Stimulated activated naive CD8-positive, alpha-beta T cell treated with anti-CD3 and anti-CD28 coated beads, Interleukin-15, Interleukin-2, amounts not matched to agents 100 U/mL and 50 U/mL, for 24 hours (primary cell): ENCODE measurements at regions not wholly inside any gene's neighbourhood (a gene's known extent, or its start where the extent isn't known, plus 50 kb on each side); places are given as distances from the start of the nearest gene placed in this dataset.
"Not testable (repeated sequence)": the region's sequence is repeated elsewhere in the genome, so short reads cannot be mapped to it uniquely, and the experiment has no call there.

Experiments used
- ATAC-seq: fragments of 150-1000 bp; cut with Tn5 transposase; one replicate; pipeline ENCODE4 v1.10.0; 2021
- DNase-seq: peaks from one replicate; pipeline ENCODE4 v3.0.0; 2021

GRCh38 chr1:143842058-143842457 lies 129.7 kb downstream of the FAM72C start:
- DNase-seq, ATAC-seq: not testable (repeated sequence)

- ATAC-seq, DNase-seq: not testable (repeated sequence)
These were observed 132.6 kb downstream of the FAM72C start for GRCh38 chr1:143839182-143839581.

- DNase-seq, ATAC-seq: not testable (repeated sequence)
These were observed 133.2 kb downstream of the FAM72C start for GRCh38 chr1:143838598-143838929.

GRCh38 chr1:143837924-143838597 lies 133.7 kb downstream of the FAM72C start:
- DNase-seq, ATAC-seq: not testable (repeated sequence)

GRCh38 chr1:143833376-143833775 lies 138.4 kb downstream of the FAM72C start:
- not testable (repeated sequence) for DNase-seq, ATAC-seq

DNA sequence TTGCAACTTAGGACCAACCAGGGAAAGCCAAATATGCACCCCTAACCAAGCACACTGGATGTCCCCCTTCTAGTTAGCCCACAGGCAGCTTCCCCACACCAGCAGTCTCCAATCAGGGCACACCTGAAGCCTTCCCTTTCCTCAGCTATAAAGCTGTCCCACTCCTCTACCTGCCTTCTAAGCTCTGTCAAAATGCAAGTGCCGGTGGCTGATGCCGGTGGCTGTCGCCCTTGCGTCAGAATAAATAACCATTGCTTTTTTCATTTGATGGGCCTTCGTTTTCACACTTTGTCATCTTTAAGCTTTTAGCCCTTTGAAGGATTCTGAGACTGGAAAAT lies 139.4 kb downstream of the FAM72C start:
- not testable (repeated sequence) for ATAC-seq, DNase-seq

GRCh38 chr1:143831479-143832378 lies 140.1 kb downstream of the FAM72C start:
- DNase-seq, result not testable (repeated sequence)

DNA sequence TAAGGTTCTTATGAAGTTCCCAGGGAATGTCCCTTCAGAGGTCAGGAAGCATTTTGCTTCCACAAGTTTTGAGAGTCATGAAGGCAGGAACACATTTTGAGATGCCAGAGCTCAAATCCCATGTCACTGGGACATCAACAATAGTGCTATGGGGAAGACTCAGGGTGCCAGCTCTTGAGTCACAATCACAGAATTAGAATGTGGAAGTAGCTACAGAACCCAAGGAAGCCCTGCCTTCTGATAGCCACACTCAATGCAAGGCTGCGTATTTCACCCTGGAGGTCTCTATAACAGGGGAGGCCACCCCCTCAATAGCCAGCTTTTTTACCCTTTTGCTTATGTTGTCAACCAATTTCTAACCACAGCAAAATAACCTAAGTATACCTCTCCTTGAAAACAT lies 145.6 kb downstream of the FAM72C start:
- ATAC-seq, DNase-seq: not testable (repeated sequence)

More at GRCh38 chr1:143831479-143832378, 140.1 kb downstream of the FAM72C start:
- not testable (repeated sequence) for ATAC-seq

DNA sequence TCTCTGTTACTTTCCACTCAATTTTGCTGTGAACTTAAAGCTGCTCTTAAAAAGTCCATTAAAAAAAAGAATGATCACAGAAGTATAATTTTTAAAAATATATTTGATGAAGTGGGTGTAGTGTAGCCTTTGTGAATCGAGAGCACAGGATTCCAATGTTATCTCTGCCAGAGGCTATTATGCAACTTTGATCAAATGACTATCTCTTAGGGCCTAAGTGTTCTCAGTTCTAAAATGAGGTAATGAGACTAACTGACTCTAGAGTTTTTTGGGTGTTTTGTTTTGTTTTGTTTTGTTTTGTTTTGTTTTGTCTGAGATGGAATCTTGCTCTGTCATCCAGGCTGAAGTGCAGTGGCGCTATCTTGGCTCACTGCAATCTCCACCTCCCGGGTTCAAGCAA lies 147.5 kb downstream of the FAM72C start:
- not testable (repeated sequence) for DNase-seq, ATAC-seq

DNA sequence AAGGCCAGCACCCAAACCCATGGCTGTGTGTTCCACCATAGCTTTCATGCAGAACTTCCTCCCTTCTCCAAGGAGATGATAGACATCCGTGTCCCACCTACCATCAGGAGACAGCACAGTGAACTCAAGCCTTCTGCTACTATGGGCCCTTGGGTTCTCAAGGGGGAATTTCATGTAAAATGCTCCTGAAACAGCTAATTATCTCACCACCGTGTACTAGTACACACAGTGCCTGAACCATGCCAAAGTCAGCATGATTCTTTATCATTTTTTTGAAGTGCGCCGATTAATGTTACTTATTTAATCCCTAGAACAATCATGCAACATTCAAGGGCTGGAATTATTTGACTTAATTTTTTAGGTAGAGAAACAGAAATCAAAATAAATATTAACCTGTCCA lies 151.7 kb downstream of the FAM72C start:
- not testable (repeated sequence) for DNase-seq, ATAC-seq

DNA sequence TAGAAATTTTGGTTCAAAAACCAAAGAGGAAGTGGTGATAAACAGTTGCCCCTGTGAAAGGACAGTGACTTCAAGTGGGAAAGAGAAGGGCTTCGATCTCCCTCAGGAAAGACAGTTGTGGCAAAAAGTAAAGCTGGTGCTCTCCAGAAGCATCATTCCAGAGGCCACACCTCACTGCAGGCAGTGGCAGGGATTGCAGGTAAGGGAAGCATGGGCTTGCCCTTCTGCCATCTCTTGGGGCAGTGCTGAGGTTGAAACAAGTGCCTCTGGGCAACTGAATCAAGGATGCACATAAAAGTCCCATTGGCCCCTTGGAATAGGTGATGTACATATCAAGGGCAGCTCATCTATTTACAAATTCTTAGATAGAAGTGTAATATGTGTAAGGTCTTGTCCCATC lies 155.4 kb downstream of the FAM72C start:
- DNase-seq, result not testable (repeated sequence)

GRCh38 chr1:143805374-143805773 lies 166.4 kb downstream of the FAM72C start:
- DNase-seq, ATAC-seq: not testable (repeated sequence)

More for the DNA sequence above, 155.4 kb downstream of the FAM72C start:
- ATAC-seq, result not testable (repeated sequence)

GRCh38 chr1:143804707-143805356 lies 167.0 kb downstream of the FAM72C start:
- ATAC-seq, DNase-seq: not testable (repeated sequence)

DNA sequence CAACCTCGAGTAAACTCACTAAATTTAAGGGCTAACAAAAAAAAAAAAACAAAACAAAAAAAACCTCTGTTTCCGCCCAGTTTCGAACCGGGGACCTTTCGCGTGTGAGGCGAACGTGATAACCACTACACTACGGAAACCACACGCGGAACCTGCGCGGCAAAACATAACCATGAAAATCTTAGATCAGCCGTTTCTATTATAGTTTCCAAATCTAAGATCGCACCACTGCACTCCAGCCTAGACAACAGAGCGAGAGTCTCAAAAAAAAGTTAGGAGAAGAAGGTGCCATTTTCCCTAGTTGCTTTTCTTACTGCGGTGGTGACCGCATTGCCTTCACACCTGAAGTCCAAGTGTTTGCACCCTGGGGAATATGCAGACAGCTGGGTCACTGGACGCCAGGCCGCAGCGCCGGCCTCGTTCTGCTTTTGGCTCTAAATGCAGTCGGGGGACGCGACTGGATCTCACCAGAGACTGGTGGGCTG lies 167.8 kb downstream of the FAM72C start:
- peak; percentile 38 for DNase-seq
- ATAC-seq, result not testable (repeated sequence)

GRCh38 chr1:143803095-143803494 lies 168.7 kb downstream of the FAM72C start:
- ATAC-seq, DNase-seq: not testable (repeated sequence)

DNA sequence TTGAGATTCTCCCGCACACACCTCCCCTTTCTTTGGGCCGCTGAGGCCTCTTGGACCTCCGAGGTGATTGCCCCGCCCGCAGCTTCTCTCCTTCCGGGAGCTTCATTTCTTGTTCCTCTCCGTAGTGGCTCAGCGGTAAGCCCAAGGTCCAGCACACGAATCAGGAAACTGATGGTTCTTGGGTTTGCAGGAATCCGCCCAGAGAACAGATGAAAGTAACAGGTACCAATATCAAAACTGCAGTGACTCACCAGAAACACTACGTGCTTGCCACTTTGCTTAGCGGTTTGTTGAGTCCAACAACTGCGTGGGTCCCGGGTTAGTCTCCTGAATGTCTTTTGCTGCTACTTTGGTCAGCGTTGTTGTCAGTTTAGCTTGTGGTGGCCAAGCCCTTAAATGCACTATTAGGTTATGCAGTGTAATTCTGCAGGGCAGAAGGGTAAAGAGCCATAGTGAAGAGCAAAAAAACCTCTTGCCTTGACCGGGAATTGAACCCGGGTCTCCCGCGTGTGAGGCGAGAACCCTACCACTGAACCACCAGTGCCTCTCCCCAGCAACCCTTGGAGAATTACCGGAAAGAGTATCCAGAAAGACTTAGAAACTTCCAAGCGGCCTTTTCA lies 172.1 kb downstream of the FAM72C start:
- peak; percentile 87 for ATAC-seq
- not testable (repeated sequence) for DNase-seq

DNA sequence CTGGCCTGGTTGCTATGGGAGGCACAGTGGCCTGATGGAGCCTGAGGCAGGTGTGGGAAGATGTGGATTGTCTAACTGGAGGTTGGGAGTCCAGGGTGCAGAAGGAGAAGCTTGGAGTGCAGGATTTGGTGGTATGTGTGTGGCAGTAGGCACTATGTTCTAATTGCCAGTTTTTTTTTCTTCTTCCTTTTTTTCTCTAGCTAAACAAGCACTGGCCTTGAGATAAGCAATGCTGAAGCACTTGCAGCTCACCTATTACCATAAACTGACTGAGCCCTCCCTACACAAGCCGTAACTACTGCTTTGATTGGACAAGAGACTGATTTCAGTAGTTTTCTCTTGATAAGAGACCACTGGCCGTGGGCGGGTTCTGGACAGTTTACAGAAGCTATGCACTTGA lies 175.4 kb downstream of the FAM72C start:
- ATAC-seq, DNase-seq: not testable (repeated sequence)

DNA sequence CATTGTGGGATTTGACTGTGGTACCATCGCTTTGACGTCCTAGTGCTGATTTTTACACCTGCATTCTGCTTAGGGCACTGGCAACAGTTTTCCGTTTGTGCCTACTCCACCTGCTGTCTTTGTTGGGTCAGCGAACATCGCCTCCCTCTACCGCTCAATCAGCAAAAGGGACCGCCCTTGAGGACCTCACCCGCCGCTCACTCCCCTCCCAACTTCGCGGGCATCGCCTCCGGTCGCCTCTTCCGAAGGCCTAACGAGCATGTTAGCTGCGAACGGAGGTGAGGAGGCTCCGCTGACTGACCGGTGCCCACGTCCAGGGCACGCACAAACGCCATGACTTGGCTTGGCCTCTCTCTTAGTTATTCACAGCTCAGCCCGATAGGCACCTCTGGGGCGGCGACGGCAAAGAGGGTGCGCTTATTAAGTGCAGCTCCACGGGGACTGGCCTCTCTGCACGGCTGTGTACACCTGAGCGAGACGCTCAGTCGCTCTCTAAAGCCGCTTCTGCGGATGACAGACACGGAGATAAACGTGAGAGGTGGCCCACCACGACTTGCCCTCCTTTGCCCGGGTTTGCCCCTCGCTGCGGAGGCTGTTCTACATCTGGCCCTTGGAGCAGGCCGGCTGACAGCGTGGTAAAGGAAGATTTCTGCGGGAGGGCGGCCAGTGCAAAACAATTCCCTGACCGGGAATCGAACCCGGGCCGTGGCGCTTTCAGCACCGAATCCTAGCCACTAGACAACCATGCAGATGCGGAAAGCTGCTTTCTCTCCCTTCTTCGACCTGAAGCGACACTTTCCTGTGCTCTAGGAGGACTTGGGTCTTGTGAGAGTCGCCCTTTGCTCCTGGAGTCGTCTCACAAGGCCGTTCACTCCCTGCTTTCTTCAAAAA lies 179.5 kb downstream of the FAM72C start:
- not testable (repeated sequence) for DNase-seq
- peak; percentile 87 for ATAC-seq

DNA sequence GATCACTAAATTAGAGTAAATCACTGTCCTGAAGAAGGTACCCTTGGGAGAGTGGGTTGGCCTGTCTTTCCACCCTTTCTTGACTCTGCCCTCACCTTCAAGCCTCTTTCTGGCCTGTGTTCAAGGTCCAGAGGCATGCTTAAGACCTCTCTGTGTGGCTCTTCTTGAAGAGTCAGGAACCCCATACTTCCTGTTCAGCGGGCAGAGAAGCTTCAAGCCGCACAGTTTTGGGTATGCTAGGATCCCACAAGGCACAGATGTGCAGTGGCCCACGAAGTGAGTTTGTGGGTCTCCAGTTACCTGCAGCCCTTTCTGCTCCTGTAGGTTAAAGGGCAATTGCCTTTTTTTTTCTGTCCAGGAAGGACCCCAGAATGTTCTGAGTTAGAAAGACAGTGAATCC lies 185.4 kb downstream of the FAM72C start:
- ATAC-seq, result not testable (repeated sequence)

DNA sequence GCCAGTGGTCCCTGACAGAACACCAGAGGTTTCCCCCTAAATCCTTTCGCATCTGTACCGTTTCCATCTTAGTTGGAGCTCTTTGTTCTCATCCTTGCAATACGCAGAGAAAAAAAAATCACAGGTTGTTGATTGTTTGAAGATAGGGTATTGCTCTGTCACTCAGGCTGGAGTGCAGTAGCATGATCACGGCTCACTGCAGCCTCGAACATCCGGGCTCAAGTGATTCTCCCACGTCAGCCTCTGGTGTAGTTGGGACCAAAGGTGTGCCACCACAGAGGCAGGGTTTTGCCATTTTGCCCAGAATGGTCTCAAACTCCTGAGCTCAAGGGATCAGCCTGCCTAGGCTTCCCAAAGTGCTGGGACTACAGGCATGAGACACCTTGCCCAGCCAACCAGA lies 185.9 kb downstream of the FAM72C start:
- not testable (repeated sequence) for DNase-seq, ATAC-seq

More for the DNA sequence above, 185.4 kb downstream of the FAM72C start:
- not testable (repeated sequence) for DNase-seq
